IMR-90 (cell line): ENCODE measurements at regions not wholly inside any gene's neighbourhood (a gene's known extent, or its start where the extent isn't known, plus 50 kb on each side); places are given as distances from the start of the nearest gene placed in this dataset.
A peak's percentile ranks its signal among the peaks of the same experiment; 100 is the strongest.

Experiments used
- ATAC-seq: fragments of 200-7000 bp; cut with Tn5 transposase; 2 replicates; pipeline ENCODE4 v1.9.1; 2020; ENCODE audit warnings: low read depth, mild to moderate bottlenecking, moderate library complexity
- BruUV-seq: library from RNA; stranded (reverse); fragments of 400-500 nt; replicated peaks from 2 replicates; lab custom pipeline; 2021; lab: Mats Ljungman, UMichigan
- CTCF ChIA-PET: fragments of 300-600 bp; formaldehyde crosslinking; extraction: SDS; loops from one replicate; lab custom pipeline; 2021; ENCODE audit warnings: antibody characterized with exemption; lab: Yijun Ruan, JAX
- POLR2A ChIA-PET: fragments of 300-600 bp; sonication (Branson Sonifier 250); formaldehyde crosslinking; loops from one replicate; lab custom pipeline; 2022; ENCODE audit warnings: antibody characterized with exemption; ENCODE audit not compliant: unreplicated experiment; lab: Charles Lee
- DNase-seq: peaks from one replicate; pipeline ENCODE4 v3.0.0; 2013
- H2AFZ ChIP-seq: replicated peaks from 2 replicates; pipeline ENCODE3; 2013; ENCODE audit warnings: low read length, mild to moderate bottlenecking; ENCODE audit not compliant: poor library complexity
- H2AK5ac ChIP-seq: 2 replicates; pipeline ENCODE4 v1.6.1; 2013; ENCODE audit warnings: low read depth, low read length, inconsistent platforms
- H2AK9ac ChIP-seq: replicated peaks from 2 replicates; pipeline ENCODE3; 2013; ENCODE audit warnings: mild to moderate bottlenecking, low read depth, low read length, moderate library complexity; ENCODE audit not compliant: poor library complexity
- H2BK120ac ChIP-seq: 2 replicates; pipeline ENCODE4 v1.6.1; 2013; ENCODE audit warnings: low read depth, low read length, inconsistent platforms
- H2BK15ac ChIP-seq: 3 replicates; pipeline ENCODE4 v1.6.1; 2013; ENCODE audit warnings: low read depth, low read length, inconsistent platforms
- H2BK20ac ChIP-seq: 2 replicates; pipeline ENCODE4 v1.6.1; 2013; ENCODE audit warnings: low read depth, mild to moderate bottlenecking, inconsistent platforms, low read length, moderate library complexity
- H2BK5ac ChIP-seq: 2 replicates; pipeline ENCODE4 v1.6.1; 2013; ENCODE audit warnings: mild to moderate bottlenecking, low read depth, low read length, inconsistent platforms; ENCODE audit not compliant: poor library complexity, severe bottlenecking
- H3K14ac ChIP-seq: replicated peaks from 2 replicates; pipeline ENCODE4 v1.6.1; 2013; ENCODE audit warnings: low read depth, low read length, inconsistent platforms
- H3K18ac ChIP-seq: 2 replicates; pipeline ENCODE4 v1.6.1; 2013; ENCODE audit warnings: low read depth, low read length, control low read depth
- H3K23ac ChIP-seq: 2 replicates; pipeline ENCODE4 v1.6.1; 2013; ENCODE audit warnings: low read depth, low read length, inconsistent platforms
- H3K27ac ChIP-seq: 2 replicates; pipeline ENCODE4 v1.5.1; 2013; ENCODE audit warnings: mild to moderate bottlenecking, control low read depth, low read length; ENCODE audit not compliant: insufficient read depth
- H3K27me3 ChIP-seq: 2 replicates; pipeline ENCODE4 v1.6.1; 2013; ENCODE audit warnings: low read length; ENCODE audit not compliant: control insufficient read depth, insufficient read depth
- H3K36me3 ChIP-seq: 2 replicates; pipeline ENCODE4 v1.6.1; 2013; ENCODE audit warnings: low read length, mixed read lengths; ENCODE audit not compliant: control insufficient read depth, insufficient read depth
- H3K4ac ChIP-seq: 2 replicates; pipeline ENCODE4 v1.6.1; 2013; ENCODE audit warnings: low read depth, low read length, inconsistent platforms
- H3K4me1 ChIP-seq: 2 replicates; pipeline ENCODE4 v1.6.1; 2013; ENCODE audit warnings: low read length, mixed read lengths; ENCODE audit not compliant: control insufficient read depth, insufficient read depth
- H3K4me2 ChIP-seq: 2 replicates; pipeline ENCODE4 v1.6.1; 2013; ENCODE audit warnings: low read depth, mild to moderate bottlenecking, control low read depth, low read length, moderate library complexity
- H3K4me3 ChIP-seq: 2 replicates; pipeline ENCODE4 v1.5.1; 2013; ENCODE audit warnings: low read depth, mild to moderate bottlenecking, control low read depth, low read length, moderate library complexity; ENCODE audit not compliant: insufficient read depth
- H3K56ac ChIP-seq: 2 replicates; pipeline ENCODE4 v1.6.1; 2013; ENCODE audit warnings: low read length, inconsistent platforms; ENCODE audit not compliant: insufficient read depth; ENCODE audit errors: extremely low read depth
- H3K79me1 ChIP-seq, 2 experiments: 2 replicates each; pipeline ENCODE4 v1.6.1; 2013; ENCODE audit warnings: low read length in 2 of 2, inconsistent platforms in 1 of 2, low read depth in 1 of 2
- H3K9ac ChIP-seq: 2 replicates; pipeline ENCODE4 v1.6.1; 2013; ENCODE audit warnings: low read depth, low read length, control low read depth
- H3K9me1 ChIP-seq: 2 replicates; pipeline ENCODE4 v1.6.1; 2013; ENCODE audit warnings: low read length, inconsistent platforms; ENCODE audit not compliant: insufficient read depth
- H3K9me3 ChIP-seq: 2 replicates; pipeline ENCODE4 v1.6.1; 2013; ENCODE audit warnings: low read length; ENCODE audit not compliant: control insufficient read depth, insufficient read depth
- H4K20me1 ChIP-seq: 2 replicates; pipeline ENCODE4 v1.6.1; 2013; ENCODE audit warnings: low read length, inconsistent platforms; ENCODE audit not compliant: insufficient read depth
- H4K5ac ChIP-seq: 2 replicates; pipeline ENCODE4 v1.6.1; 2013; ENCODE audit warnings: mild to moderate bottlenecking, low read depth, low read length, control low read depth
- H4K8ac ChIP-seq, 2 experiments: 2 replicates each; pipeline ENCODE4 v1.6.1; 2013; ENCODE audit warnings: low read depth in 2 of 2, low read length in 2 of 2, control low read depth in 1 of 2, inconsistent platforms in 1 of 2
- H4K91ac ChIP-seq: 2 replicates; pipeline ENCODE4 v1.6.1; 2013; ENCODE audit warnings: low read depth, low read length, inconsistent platforms; ENCODE audit not compliant: insufficient read depth
- BHLHE40 ChIP-seq: fragments of 150-350 bp; IDR thresholded peaks from 2 replicates; pipeline ENCODE4 v1.6.1; 2016; ENCODE audit warnings: mild to moderate bottlenecking, low read depth, low read length
- CEBPB ChIP-seq: IDR thresholded peaks from 2 replicates; pipeline ENCODE4 v1.6.1; 2012; ENCODE audit warnings: low read depth, low read length, improper control_type of control experiment
- CTCF ChIP-seq: conservative IDR thresholded peaks from 2 replicates; pipeline ENCODE4 v1.5.1; 2012; ENCODE audit warnings: mild to moderate bottlenecking, low read depth, low read length, improper control_type of control experiment
- ELK1 ChIP-seq: fragments of 150-350 bp; IDR thresholded peaks from 2 replicates; pipeline ENCODE4 v1.6.1; 2016; ENCODE audit warnings: low read depth, mild to moderate bottlenecking, low read length, moderate library complexity, borderline replicate concordance
- MAFK ChIP-seq: IDR thresholded peaks from 2 replicates; pipeline ENCODE4 v1.6.1; 2012; ENCODE audit warnings: low read depth, low read length, improper control_type of control experiment
- MAZ ChIP-seq: IDR thresholded peaks from 2 replicates; pipeline ENCODE4 v1.6.1; 2012; ENCODE audit warnings: low read depth, mild to moderate bottlenecking, low read length, improper control_type of control experiment, moderate library complexity, borderline replicate concordance
- MXI1 ChIP-seq: IDR thresholded peaks from 2 replicates; pipeline ENCODE4 v1.6.1; 2012; ENCODE audit warnings: low read depth, mild to moderate bottlenecking, low read length, moderate library complexity, borderline replicate concordance
- NFE2L2 ChIP-seq: fragments of 150-350 bp; IDR thresholded peaks from 2 replicates; pipeline ENCODE4 v1.6.1; 2016; ENCODE audit warnings: low read depth, mild to moderate bottlenecking, low read length
- POLR2A ChIP-seq: IDR thresholded peaks from 2 replicates; pipeline ENCODE4 v1.6.1; 2012; ENCODE audit warnings: mild to moderate bottlenecking, low read depth, low read length
- RAD21 ChIP-seq: IDR thresholded peaks from 2 replicates; pipeline ENCODE4 v1.6.1; 2012; ENCODE audit warnings: low read length, improper control_type of control experiment
- RCOR1 ChIP-seq: IDR thresholded peaks from 2 replicates; pipeline ENCODE4 v1.6.1; 2012; ENCODE audit warnings: mild to moderate bottlenecking, low read length, improper control_type of control experiment; ENCODE audit not compliant: insufficient replicate concordance
- RFX5 ChIP-seq: IDR thresholded peaks from 2 replicates; pipeline ENCODE4 v1.8.0; 2012; ENCODE audit warnings: low read depth, mild to moderate bottlenecking, low read length, moderate library complexity
- SMC3 ChIP-seq: fragments of 150-350 bp; IDR thresholded peaks from 2 replicates; pipeline ENCODE4 v1.6.1; 2016; ENCODE audit warnings: low read depth, mild to moderate bottlenecking, antibody characterized with exemption, low read length, moderate library complexity
- dilution Hi-C: fragments of 300-500 bp; cut with HindIII; formaldehyde crosslinking; loops from one replicate; pipeline ENCODE4 v1.14.3; 2018; ENCODE audit warnings: low sequenced_read_pairs; ENCODE audit not compliant: unreplicated experiment
- in situ Hi-C: fragments of 300-500 bp; cut with MboI; formaldehyde crosslinking; loops from 3 replicates; pipeline ENCODE4 v1.14.3; 2019; ENCODE audit warnings: low sequenced_read_pairs, inconsistent platforms, mixed read lengths
- intact Hi-C: fragments of 100-400 bp; cut with micrococcal nuclease; formaldehyde crosslinking; loops from 2 replicates; pipeline ENCODE4 v1.10.0; 2022

GRCh38 chr2:143942486-143942885 lies 577.4 kb downstream of the ZEB2 start:
- H3K9me3 ChIP-seq = no peaks in the 10 kb centered on the region
- CTCF ChIA-PET = no interaction called here
- intact Hi-C loops = no loop called here
- H3K27ac ChIP-seq = no peak overlapping the region
- H3K23ac ChIP-seq = no peak overlapping the region
- peaks cover 2% of the 10 kb centered on the region; the same call in 1 of the 2 replicates for H3K4me1 ChIP-seq
- no peak overlapping the region for H3K56ac ChIP-seq
- H4K5ac ChIP-seq = no peak overlapping the region
- H3K4me2 ChIP-seq = no peak overlapping the region
- no peak for ATAC-seq
- H3K36me3 ChIP-seq = no peaks in the 10 kb centered on the region
- DNase-seq = no peak
- dilution Hi-C loops = no loop called here
- no peak overlapping the region for H4K8ac ChIP-seq
- no peak overlapping the region for H2BK15ac ChIP-seq
- no peak overlapping the region; the same call in 1 of the 2 replicates for H2AK5ac ChIP-seq
- no peaks in the 10 kb centered on the region for H3K79me1 ChIP-seq
- no peak overlapping the region for H2BK20ac ChIP-seq
- H2BK5ac ChIP-seq = no peak overlapping the region
- no peak overlapping the region for H3K14ac ChIP-seq
- no peak overlapping the region for H3K9ac ChIP-seq
- H2AFZ ChIP-seq = no peak overlapping the region
- H3K4me3 ChIP-seq = no peak overlapping the region
- H3K4ac ChIP-seq = no peak overlapping the region
- no peak for TF ChIP-seq MAFK
- TF ChIP-seq MAZ = no peak
- TF ChIP-seq NFE2L2 = no peak
- no peak for TF ChIP-seq RAD21
- no peak for TF ChIP-seq POLR2A
- TF ChIP-seq RFX5 = no peak
- no peak for TF ChIP-seq BHLHE40
- TF ChIP-seq SMC3 = no peak
- TF ChIP-seq CTCF = no peak
- no peak for TF ChIP-seq RCOR1
- no peak for TF ChIP-seq ELK1
- no peak for TF ChIP-seq CEBPB
- no peak for TF ChIP-seq MXI1
- POLR2A ChIA-PET = no interaction called here
- no TSS peak for BruUV-seq
- no peak overlapping the region for H2BK120ac ChIP-seq
- H4K20me1 ChIP-seq = no peaks in the 10 kb centered on the region
- H3K18ac ChIP-seq = no peak overlapping the region
- no peaks in the 10 kb centered on the region for H3K27me3 ChIP-seq
- in situ Hi-C loops = no loop called here
- H2AK9ac ChIP-seq = no peak overlapping the region
- peak overlapping the region; percentile 3; the same call in 1 of the 2 replicates for H4K91ac ChIP-seq
- H3K9me1 ChIP-seq = no peaks in the 10 kb centered on the region
